Lower lobe of right lung (tissue), 2 donors: ENCODE measurements at regions not wholly inside any gene's neighbourhood (a gene's known extent, or its start where the extent isn't known, plus 50 kb on each side); places are given as distances from the start of the nearest gene placed in this dataset.

Experiments used
- ATAC-seq, 2 donors: fragments of 200-7000 bp; cut with Tn5 transposase; one replicate each; pipeline ENCODE4 v1.9.1; 2020 to 2022; ENCODE audit warnings: mild to moderate bottlenecking in 2 of 2, moderate library complexity in 2 of 2
- DNase-seq: peaks from one replicate; pipeline ENCODE4 v3.0.0-alpha.2; 2020
- H3K27ac ChIP-seq: fragments of 200-600 bp; one replicate; pipeline ENCODE4 v1.8.0; 2022
- H3K27me3 ChIP-seq: fragments of 200-600 bp; one replicate; pipeline ENCODE4 v1.8.0; 2022; ENCODE audit warnings: low read depth
- H3K36me3 ChIP-seq: fragments of 200-600 bp; one replicate; pipeline ENCODE4 v1.8.0; 2022; ENCODE audit warnings: mild to moderate bottlenecking
- H3K4me1 ChIP-seq: fragments of 200-600 bp; one replicate; pipeline ENCODE4 v1.8.0; 2022
- H3K4me3 ChIP-seq: fragments of 200-600 bp; one replicate; pipeline ENCODE4 v1.8.0; 2022; ENCODE audit warnings: mild to moderate bottlenecking
- H3K9me3 ChIP-seq: fragments of 200-600 bp; one replicate; pipeline ENCODE4 v1.8.0; 2022
- CTCF ChIP-seq: fragments of 200-600 bp; IDR thresholded peaks from one replicate; pipeline ENCODE4 v1.8.0; 2022; ENCODE audit warnings: antibody characterized with exemption, mild to moderate bottlenecking
- intact Hi-C: fragments of 100-400 bp; cut with DNase I; formaldehyde crosslinking; loops from one replicate; pipeline ENCODE4 v1.11.0; 2022
- donor health status: DM: no; HTN: yes; CAD: no; lungs with severe emphysema.

GRCh38 chr6:88358846-88359245 is 192.7 kb upstream of the CNR1 start:
- no peak for DNase-seq
- H3K9me3 ChIP-seq: no peaks in the 10 kb centered on the region
- no peak overlapping the region for H3K4me3 ChIP-seq
- no peaks in the 10 kb centered on the region for H3K27me3 ChIP-seq
- H3K27ac ChIP-seq: no peak overlapping the region
- ATAC-seq: no peak
- no peaks in the 10 kb centered on the region for H3K36me3 ChIP-seq
- no peak for TF ChIP-seq CTCF
- H3K4me1 ChIP-seq: no peaks in the 10 kb centered on the region
- intact Hi-C loops: no loop called here

- no peak for ATAC-seq
- no peak for DNase-seq
- H3K4me3 ChIP-seq: no peak overlapping the region
These were observed 183.4 kb upstream of the CNR1 start for GRCh38 chr6:88349511-88349910.

GRCh38 chr6:88342336-88342735 is 176.2 kb upstream of the CNR1 start:
- no peak for TF ChIP-seq CTCF
- Histone ChIP-seq H3K27ac (no peak overlapping the region), H3K9me3 (no peaks in the 10 kb centered on the region), H3K27me3 (no peaks in the 10 kb centered on the region), H3K4me1 (no peaks in the 10 kb centered on the region), H3K36me3 (no peaks in the 10 kb centered on the region), H3K4me3 (no peak overlapping the region)
- intact Hi-C loops: no loop called here
- ATAC-seq (no peak), DNase-seq (no peak)

More at GRCh38 chr6:88349511-88349910, 183.4 kb upstream of the CNR1 start:
- Histone ChIP-seq H3K27ac (no peak overlapping the region), H3K27me3 (no peaks in the 10 kb centered on the region), H3K36me3 (no peaks in the 10 kb centered on the region), H3K4me1 (no peaks in the 10 kb centered on the region), H3K9me3 (no peaks in the 10 kb centered on the region)
- intact Hi-C loops: no loop called here
- no peak for TF ChIP-seq CTCF

GRCh38 chr6:88339761-88340160 is 173.6 kb upstream of the CNR1 start:
- no peak for TF ChIP-seq CTCF
- intact Hi-C loops: no loop called here

GRCh38 chr6:88321306-88321705 is 155.2 kb upstream of the CNR1 start:
- H3K36me3 ChIP-seq: no peaks in the 10 kb centered on the region
- DNase-seq (no peak), ATAC-seq (no peak)
- no peak overlapping the region for H3K4me3 ChIP-seq
- no peaks in the 10 kb centered on the region for H3K27me3 ChIP-seq
- intact Hi-C loops: no loop called here
- no peak overlapping the region for H3K27ac ChIP-seq
- no peaks in the 10 kb centered on the region for H3K4me1 ChIP-seq
- no peaks in the 10 kb centered on the region for H3K9me3 ChIP-seq
- TF ChIP-seq CTCF: no peak

More at GRCh38 chr6:88339761-88340160, 173.6 kb upstream of the CNR1 start:
- DNase-seq (no peak), ATAC-seq (no peak)
- no peaks in the 10 kb centered on the region for H3K9me3 ChIP-seq
- no peaks in the 10 kb centered on the region for H3K27me3 ChIP-seq
- no peaks in the 10 kb centered on the region for H3K36me3 ChIP-seq
- no peak overlapping the region for H3K4me3 ChIP-seq
- H3K27ac ChIP-seq: no peak overlapping the region
- H3K4me1 ChIP-seq: no peaks in the 10 kb centered on the region

GRCh38 chr6:88311561-88311960 is 145.4 kb upstream of the CNR1 start:
- intact Hi-C loops: no loop called here
- no peak overlapping the region for H3K4me3 ChIP-seq
- no peak for DNase-seq
- ATAC-seq: no peak
- H3K4me1 ChIP-seq: no peaks in the 10 kb centered on the region
- TF ChIP-seq CTCF: no peak
- H3K27me3 ChIP-seq: no peaks in the 10 kb centered on the region
- H3K27ac ChIP-seq: no peak overlapping the region
- no peaks in the 10 kb centered on the region for H3K36me3 ChIP-seq
- H3K9me3 ChIP-seq: no peaks in the 10 kb centered on the region
